Right lobe of liver (tissue), 4 donors: ENCODE measurements at regions not wholly inside any gene's neighbourhood (a gene's known extent, or its start where the extent isn't known, plus 50 kb on each side); places are given as distances from the start of the nearest gene placed in this dataset.

Source experiments
- POLR2A ChIP-seq: fragments of 450-650 bp; IDR thresholded peaks from one replicate; pipeline ENCODE4 v1.6.1; 2017; ENCODE audit warnings: antibody characterized with exemption, mild to moderate bottlenecking
- TF ChIP-seq, protein P1 (sequence below), 4 donors: fragments of 200-600 bp in 3 of 4; fragments of 450-650 bp in 1 of 4; IDR thresholded peaks; one replicate each; pipeline versions ENCODE4 v1.5.1 to v1.8.0; 2016 to 2022; ENCODE audit warnings: antibody characterized with exemption in 4 of 4, mild to moderate bottlenecking in 2 of 4
- donor health status: DM: no; HTN: no; CAD: no.
- donor health status: DM: no; HTN: no; CAD: no.
- donor health status: DM: no; HTN: yes; CAD: no.

DNA sequence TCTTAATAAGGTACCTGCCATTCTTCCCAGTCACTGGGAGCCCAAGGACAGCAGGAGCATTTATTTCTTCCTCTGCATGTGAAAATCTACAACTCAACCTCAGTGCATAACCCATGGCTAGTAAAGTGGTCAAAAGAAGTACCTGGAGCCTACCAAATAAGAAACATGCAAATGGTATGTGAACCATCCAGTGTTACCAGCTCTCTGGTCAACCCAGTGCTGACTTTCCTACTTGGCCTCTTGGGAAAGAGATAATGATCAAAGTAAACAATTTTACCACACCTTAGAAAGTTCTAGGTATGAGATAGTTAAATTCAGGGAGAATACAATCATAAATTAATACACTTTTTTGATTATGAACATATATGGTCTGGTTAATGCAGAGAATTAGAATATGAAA, 325.6 kb downstream of the ENC1 start:
- TF ChIP-seq, protein P1, sequence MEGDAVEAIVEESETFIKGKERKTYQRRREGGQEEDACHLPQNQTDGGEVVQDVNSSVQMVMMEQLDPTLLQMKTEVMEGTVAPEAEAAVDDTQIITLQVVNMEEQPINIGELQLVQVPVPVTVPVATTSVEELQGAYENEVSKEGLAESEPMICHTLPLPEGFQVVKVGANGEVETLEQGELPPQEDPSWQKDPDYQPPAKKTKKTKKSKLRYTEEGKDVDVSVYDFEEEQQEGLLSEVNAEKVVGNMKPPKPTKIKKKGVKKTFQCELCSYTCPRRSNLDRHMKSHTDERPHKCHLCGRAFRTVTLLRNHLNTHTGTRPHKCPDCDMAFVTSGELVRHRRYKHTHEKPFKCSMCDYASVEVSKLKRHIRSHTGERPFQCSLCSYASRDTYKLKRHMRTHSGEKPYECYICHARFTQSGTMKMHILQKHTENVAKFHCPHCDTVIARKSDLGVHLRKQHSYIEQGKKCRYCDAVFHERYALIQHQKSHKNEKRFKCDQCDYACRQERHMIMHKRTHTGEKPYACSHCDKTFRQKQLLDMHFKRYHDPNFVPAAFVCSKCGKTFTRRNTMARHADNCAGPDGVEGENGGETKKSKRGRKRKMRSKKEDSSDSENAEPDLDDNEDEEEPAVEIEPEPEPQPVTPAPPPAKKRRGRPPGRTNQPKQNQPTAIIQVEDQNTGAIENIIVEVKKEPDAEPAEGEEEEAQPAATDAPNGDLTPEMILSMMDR (IDR thresholded peaks at IDR 0.05): no peak
- no peak for TF ChIP-seq POLR2A
